Upper lobe of left lung (tissue), 4 donors: ENCODE measurements at regions not wholly inside any gene's neighbourhood (a gene's known extent, or its start where the extent isn't known, plus 50 kb on each side); places are given as distances from the start of the nearest gene placed in this dataset.

Experiments used
- EP300 ChIP-seq, 4 donors: sonication (generic); formaldehyde crosslinking; IDR thresholded peaks; one replicate each; pipeline ENCODE4 v1.5.1; 2017; ENCODE audit warnings: antibody characterized with exemption in 4 of 4, control low read depth in 2 of 4
- POLR2A ChIP-seq, 4 donors: fragments of 450-650 bp; IDR thresholded peaks; one replicate each; pipeline ENCODE4 v1.5.1; 2016 to 2017; ENCODE audit warnings: antibody characterized with exemption in 4 of 4, mild to moderate bottlenecking in 2 of 4
- POLR2AphosphoS5 ChIP-seq, 2 donors: sonication (generic); formaldehyde crosslinking; IDR thresholded peaks; one replicate each; pipeline ENCODE4 v1.5.1; 2017; ENCODE audit warnings: antibody characterized with exemption in 2 of 2
- TF ChIP-seq, protein P1 (sequence below), 6 experiments: fragments of 450-650 bp in 4 of 6; fragments of 200-600 bp in 2 of 6; sonication (generic) in 2 of 6; IDR thresholded peaks; one replicate each; pipeline ENCODE4 v1.5.1; 2016 to 2019; ENCODE audit warnings: antibody characterized with exemption in 6 of 6

DNA sequence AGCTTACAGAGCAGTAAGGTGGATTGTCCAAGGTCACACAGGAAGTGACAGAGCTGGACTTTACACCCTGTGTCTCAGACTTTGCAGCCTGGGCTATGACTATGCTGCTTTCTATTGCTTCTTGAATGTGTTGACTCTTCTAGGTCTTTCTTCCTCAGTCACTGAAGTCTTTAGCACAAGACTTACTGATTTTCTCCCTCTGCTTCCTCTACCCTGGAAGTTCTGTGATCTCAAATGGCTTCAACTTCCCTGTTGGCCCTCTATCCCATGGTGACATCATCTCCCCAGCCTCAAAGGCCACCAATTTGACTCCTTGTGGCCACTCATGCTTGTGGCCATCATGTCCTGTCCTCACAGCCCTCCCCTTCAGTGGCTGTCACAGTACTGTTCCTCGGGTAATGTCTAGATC lies 181.3 kb downstream of the HS3ST3A1 start:
- no peak for TF ChIP-seq POLR2AphosphoS5 (IDR thresholded peaks at IDR 0.05)
- TF ChIP-seq, protein P1, sequence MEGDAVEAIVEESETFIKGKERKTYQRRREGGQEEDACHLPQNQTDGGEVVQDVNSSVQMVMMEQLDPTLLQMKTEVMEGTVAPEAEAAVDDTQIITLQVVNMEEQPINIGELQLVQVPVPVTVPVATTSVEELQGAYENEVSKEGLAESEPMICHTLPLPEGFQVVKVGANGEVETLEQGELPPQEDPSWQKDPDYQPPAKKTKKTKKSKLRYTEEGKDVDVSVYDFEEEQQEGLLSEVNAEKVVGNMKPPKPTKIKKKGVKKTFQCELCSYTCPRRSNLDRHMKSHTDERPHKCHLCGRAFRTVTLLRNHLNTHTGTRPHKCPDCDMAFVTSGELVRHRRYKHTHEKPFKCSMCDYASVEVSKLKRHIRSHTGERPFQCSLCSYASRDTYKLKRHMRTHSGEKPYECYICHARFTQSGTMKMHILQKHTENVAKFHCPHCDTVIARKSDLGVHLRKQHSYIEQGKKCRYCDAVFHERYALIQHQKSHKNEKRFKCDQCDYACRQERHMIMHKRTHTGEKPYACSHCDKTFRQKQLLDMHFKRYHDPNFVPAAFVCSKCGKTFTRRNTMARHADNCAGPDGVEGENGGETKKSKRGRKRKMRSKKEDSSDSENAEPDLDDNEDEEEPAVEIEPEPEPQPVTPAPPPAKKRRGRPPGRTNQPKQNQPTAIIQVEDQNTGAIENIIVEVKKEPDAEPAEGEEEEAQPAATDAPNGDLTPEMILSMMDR (IDR thresholded peaks at IDR 0.05), result no peak
- TF ChIP-seq EP300 (IDR thresholded peaks at IDR 0.05), result no peak
- TF ChIP-seq POLR2A (IDR thresholded peaks at IDR 0.05), result no peak
